Lower lobe of right lung (tissue), 2 donors: ENCODE measurements at regions not wholly inside any gene's neighbourhood (a gene's known extent, or its start where the extent isn't known, plus 50 kb on each side); places are given as distances from the start of the nearest gene placed in this dataset.

Experiments
- ATAC-seq, 2 donors: fragments of 200-7000 bp; cut with Tn5 transposase; one replicate each; pipeline ENCODE4 v1.9.1; 2020 to 2022; ENCODE audit warnings: mild to moderate bottlenecking in 2 of 2, moderate library complexity in 2 of 2
- DNase-seq: peaks from one replicate; pipeline ENCODE4 v3.0.0-alpha.2; 2020
- H3K27ac ChIP-seq: fragments of 200-600 bp; one replicate; pipeline ENCODE4 v1.8.0; 2022
- H3K27me3 ChIP-seq: fragments of 200-600 bp; one replicate; pipeline ENCODE4 v1.8.0; 2022; ENCODE audit warnings: low read depth
- H3K36me3 ChIP-seq: fragments of 200-600 bp; one replicate; pipeline ENCODE4 v1.8.0; 2022; ENCODE audit warnings: mild to moderate bottlenecking
- H3K4me1 ChIP-seq: fragments of 200-600 bp; one replicate; pipeline ENCODE4 v1.8.0; 2022
- H3K4me3 ChIP-seq: fragments of 200-600 bp; one replicate; pipeline ENCODE4 v1.8.0; 2022; ENCODE audit warnings: mild to moderate bottlenecking
- H3K9me3 ChIP-seq: fragments of 200-600 bp; one replicate; pipeline ENCODE4 v1.8.0; 2022
- CTCF ChIP-seq: fragments of 200-600 bp; IDR thresholded peaks from one replicate; pipeline ENCODE4 v1.8.0; 2022; ENCODE audit warnings: antibody characterized with exemption, mild to moderate bottlenecking
- intact Hi-C: fragments of 100-400 bp; cut with DNase I; formaldehyde crosslinking; loops from one replicate; pipeline ENCODE4 v1.11.0; 2022
- donor health status: DM: no; HTN: yes; CAD: no; lungs with severe emphysema.

- peaks cover 4% of the 10 kb centered on the region for H3K9me3 ChIP-seq
- TF ChIP-seq CTCF, result no peak
- DNase-seq (no peak), ATAC-seq (peak in 1 of 2 donors; percentile 37)
- intact Hi-C loops, result no loop called here
- no peaks in the 10 kb centered on the region for H3K27me3 ChIP-seq
- H3K27ac ChIP-seq, result no peak overlapping the region
- H3K4me1 ChIP-seq, result no peaks in the 10 kb centered on the region
- H3K36me3 ChIP-seq, result no peaks in the 10 kb centered on the region
- H3K4me3 ChIP-seq, result no peak overlapping the region
Measured at GRCh38 chr16:63684149-63685101, 1437.4 kb downstream of the CDH11 start.

DNA sequence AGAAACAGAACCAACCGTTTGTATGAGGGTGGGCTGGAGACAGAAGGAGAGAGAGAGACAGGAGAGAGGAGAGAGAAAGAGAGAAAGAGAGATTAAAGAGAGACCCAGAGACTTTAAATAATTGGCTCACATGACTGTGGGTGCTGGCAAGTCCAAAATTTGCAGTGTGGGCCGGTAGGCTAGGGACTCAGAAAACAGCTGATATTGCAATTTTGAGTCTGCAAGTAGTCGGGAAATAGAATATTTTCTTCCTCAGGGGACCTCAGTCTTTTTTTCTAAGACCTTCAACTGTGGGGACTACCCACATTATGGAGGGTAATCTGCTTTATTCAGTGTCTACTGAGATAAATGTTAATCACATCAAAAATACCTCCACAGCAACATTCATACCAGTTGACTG is 1439.0 kb downstream of the CDH11 start:
- DNase-seq, result no peak
- H3K27me3 ChIP-seq, result no peaks in the 10 kb centered on the region
- no peaks in the 10 kb centered on the region for H3K4me1 ChIP-seq
- H3K9me3 ChIP-seq, result peaks cover 4% of the 10 kb centered on the region
- TF ChIP-seq CTCF, result no peak
- no peak for ATAC-seq
- no peak overlapping the region for H3K4me3 ChIP-seq
- no peak overlapping the region for H3K27ac ChIP-seq
- intact Hi-C loops, result no loop called here
- H3K36me3 ChIP-seq, result no peaks in the 10 kb centered on the region

- Histone ChIP-seq H3K4me1 (no peaks in the 10 kb centered on the region), H3K36me3 (no peaks in the 10 kb centered on the region), H3K27ac (no peak overlapping the region), H3K27me3 (no peaks in the 10 kb centered on the region), H3K9me3 (no peaks in the 10 kb centered on the region), H3K4me3 (no peak overlapping the region)
- ATAC-seq (no peak), DNase-seq (no peak)
- intact Hi-C loops, result no loop called here
- TF ChIP-seq CTCF, result no peak
Measured at GRCh38 chr16:63672493-63672892, 1449.4 kb downstream of the CDH11 start.

DNA sequence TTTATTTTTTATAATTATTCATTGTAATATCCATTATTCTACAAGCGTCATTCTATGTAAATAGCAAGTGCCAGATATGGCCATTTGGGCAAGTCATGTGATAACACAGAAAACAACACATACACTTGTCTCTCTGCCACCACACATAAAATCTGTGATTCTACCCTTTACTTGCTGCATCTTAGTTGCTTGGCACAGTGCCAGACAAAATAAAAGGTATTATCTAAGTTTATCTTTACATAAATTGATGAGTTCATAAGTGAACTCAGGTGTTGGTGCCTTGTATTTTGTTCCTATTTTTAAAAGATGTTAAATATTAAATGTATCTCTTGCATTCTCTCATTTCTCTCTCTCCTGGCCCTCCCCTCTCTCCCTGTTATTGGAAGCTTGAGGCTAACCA is 1458.7 kb downstream of the CDH11 start:
- no peak for DNase-seq
- H3K27me3 ChIP-seq, result no peaks in the 10 kb centered on the region
- no peaks in the 10 kb centered on the region for H3K4me1 ChIP-seq
- H3K4me3 ChIP-seq, result no peak overlapping the region
- H3K27ac ChIP-seq, result no peak overlapping the region
- no peak for ATAC-seq
- no peaks in the 10 kb centered on the region for H3K36me3 ChIP-seq
- no peak for TF ChIP-seq CTCF
- no peaks in the 10 kb centered on the region for H3K9me3 ChIP-seq
- intact Hi-C loops, result no loop called here

DNA sequence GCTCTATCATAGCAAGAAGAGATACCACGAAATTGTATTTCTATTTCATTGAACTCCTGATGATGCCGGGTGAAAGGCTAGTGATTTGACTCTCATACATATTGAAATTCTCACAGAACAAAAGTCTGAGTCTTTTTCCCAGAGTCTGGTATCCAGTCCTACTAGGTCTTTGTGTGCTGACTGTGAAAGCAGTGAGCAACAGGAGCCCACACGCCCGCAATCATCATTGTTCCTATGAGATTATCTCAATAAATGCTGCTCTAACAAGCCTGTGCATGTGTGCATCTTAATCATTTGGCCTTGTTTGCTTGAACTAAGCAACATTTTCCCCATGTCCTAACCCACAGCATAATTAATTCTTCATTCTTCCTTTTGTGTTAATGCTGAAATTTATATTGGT is 1466.0 kb downstream of the CDH11 start:
- no peaks in the 10 kb centered on the region for H3K4me1 ChIP-seq
- intact Hi-C loops, result no loop called here
- ATAC-seq (no peak), DNase-seq (no peak)
- no peaks in the 10 kb centered on the region for H3K36me3 ChIP-seq
- no peak for TF ChIP-seq CTCF
- H3K4me3 ChIP-seq, result no peak overlapping the region
- H3K27me3 ChIP-seq, result no peaks in the 10 kb centered on the region
- no peak overlapping the region for H3K27ac ChIP-seq
- no peaks in the 10 kb centered on the region for H3K9me3 ChIP-seq
